ENCODE measurements at regions not wholly inside any gene's neighbourhood (a gene's known extent, or its start where the extent isn't known, plus 50 kb on each side); places are given as distances from the start of the nearest gene placed in this dataset.

- no peak for TF ChIP-seq EZH2 (IDR thresholded peaks at IDR 0.05; ENCODE audit: low read length)
- no peak for TF ChIP-seq CTCF (optimal IDR thresholded peaks at IDR 0.05 in 1 of 3, IDR thresholded peaks at IDR 0.05 in 1 of 3, conservative IDR thresholded peaks at IDR 0.05 in 1 of 3; ENCODE audit: extremely low read depth in 1 of 3, insufficient read depth in 2 of 3, low read length in 3 of 3)
Observed at GRCh38 chr1:94757931-94758330, 62.2 kb upstream of the SLC44A3 start.
